ENCODE measurements at regions not wholly inside any gene's neighbourhood (a gene's known extent, or its start where the extent isn't known, plus 50 kb on each side); places are given as distances from the start of the nearest gene placed in this dataset.

- TF ChIP-seq CTCF (IDR thresholded peaks at IDR 0.05) = no peak
- TF ChIP-seq EZH2phosphoT487 (IDR thresholded peaks at IDR 0.05) = no peak
Observed at GRCh38 chr4:156558373-156559025, 413.1 kb downstream of the PDGFC start.

All from neural progenitor cell (in vitro differentiated cells).